Germinal center (tissue), 1 donor: ENCODE measurements at regions not wholly inside any gene's neighbourhood (a gene's known extent, or its start where the extent isn't known, plus 50 kb on each side); places are given as distances from the start of the nearest gene placed in this dataset.
"Not testable (repeated sequence)": the region's sequence is repeated elsewhere in the genome, so short reads cannot be mapped to it uniquely, and the experiment has no call there.

ENCODE experiments used
- DNase-seq: peaks from one replicate; pipeline ENCODE4 v3.0.0; 2012; ENCODE audit warnings: mixed read lengths, low spot score

DNA sequence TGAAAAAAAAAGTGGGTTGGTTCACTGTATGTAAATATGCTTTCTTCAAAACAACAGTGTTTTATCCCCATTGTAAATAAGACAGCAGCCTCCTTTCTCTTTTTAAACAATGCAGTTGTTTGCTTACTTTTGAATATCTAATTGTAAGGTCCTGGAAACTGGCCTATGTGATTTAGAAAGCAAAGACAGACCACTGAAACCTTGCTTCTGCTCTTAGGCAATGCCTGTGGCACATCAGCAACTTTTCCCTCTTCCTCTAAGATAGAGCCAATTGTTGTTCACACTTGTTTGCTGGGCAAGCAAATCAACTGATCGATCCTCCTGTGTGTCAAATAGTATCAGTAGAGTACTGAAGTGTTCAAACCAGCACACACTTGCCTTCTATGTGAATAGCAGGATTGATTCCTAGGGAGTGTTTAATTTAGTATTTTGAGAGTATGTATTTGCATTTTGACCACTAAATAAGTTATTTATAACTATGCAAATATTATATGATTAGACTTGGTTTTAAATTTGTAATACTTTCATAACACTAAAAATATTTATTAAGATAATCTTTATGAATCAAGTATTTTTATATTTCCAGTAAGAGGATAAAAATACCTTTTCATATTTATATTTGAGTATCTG is 55.4 kb upstream of the GRPR start:
- DNase-seq, result no peak

DNA sequence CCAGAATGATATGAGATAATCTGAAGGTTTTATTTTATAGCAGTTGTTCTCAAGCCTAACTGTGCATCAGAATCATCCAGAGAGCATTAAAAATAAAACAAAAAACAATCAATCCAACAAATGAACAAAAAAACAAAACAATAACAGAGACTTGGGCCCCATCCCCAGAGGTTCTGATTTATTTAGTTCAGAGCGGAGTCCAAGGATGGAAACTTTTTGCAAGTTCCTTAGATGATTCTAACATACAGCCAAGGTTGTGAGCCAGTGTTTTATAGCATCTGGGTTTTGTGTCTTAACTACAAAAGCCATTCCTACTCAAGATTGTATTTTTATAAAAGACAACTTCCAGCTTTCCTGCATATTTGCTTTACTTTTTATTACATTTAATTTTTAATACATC is 59.4 kb upstream of the GRPR start:
- no peak for DNase-seq

DNA sequence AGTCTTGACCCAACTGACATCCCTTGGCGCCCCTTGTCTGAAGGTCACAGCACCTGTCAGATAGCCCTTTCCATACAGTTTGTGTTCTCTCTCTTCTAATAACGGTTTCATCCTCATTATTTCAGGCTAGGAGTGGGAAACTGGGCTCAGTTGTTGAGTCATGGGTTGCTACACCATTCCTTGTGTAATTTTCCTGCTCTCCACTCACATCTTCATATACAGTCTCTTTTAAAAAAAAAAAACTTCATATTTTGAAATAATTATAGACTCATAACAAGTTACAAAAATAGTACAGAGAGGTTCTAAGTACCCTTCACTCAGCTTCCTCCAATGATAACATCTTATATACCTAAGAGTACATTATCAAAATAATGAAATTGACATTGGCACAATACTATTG is 60.2 kb upstream of the GRPR start:
- no peak for DNase-seq

DNA sequence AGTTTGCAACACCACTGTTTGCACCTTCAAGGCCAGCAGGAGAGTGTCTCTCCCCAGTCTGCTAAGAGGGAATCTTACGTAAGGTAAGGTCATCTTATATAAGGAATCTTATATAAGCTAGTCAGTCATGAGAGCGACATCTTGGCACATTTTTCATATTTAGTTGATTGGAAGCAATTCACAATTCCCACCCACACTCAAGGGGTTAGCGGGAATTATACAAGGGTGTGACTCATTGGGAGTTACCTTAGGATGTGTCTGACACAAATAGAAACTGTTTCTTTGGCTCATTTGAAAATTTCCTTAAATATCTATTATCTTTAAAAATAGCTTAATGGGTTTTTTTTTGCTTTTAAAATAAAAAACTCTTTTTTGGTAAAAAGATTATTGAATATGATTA is 62.1 kb upstream of the GRPR start:
- DNase-seq, result no peak

DNA sequence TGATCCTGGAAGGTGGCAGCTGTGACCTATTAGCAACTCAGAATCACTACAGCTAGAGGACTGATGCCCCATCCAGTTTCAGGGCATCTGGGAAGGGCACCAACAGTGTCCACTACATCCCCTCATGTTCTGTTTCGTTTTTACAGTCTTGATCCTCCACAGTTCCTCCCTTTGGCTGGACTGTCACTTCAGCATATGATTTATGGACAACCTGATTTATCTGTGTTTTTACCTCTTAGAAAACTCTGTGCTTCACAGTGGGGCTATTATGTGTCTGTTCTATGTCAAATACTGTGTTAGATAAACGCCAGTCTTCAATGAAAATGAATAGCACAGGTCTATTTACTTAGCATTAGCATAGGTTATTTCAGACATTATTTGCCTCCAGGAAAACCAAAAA is 63.1 kb upstream of the GRPR start:
- DNase-seq, result no peak

DNA sequence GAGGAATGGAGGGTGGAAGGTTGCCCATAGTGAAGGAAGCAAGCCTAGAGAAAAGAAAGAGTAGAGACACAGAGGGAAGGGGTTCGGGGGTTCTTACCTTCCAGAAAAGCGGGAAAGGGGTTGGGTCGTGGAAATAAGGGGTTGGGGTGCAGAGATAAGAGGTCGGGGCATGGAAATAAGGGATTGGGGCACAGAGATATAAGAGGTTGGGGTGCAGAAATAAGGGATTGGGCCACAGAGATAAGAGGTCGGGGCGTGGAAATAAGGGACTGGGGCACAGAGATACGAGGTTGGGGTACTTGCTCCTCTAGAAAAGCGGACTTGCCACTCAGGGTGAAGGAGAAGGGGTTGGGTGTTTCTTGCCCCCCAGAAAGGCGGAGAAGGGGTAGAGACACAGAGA is 74.2 kb upstream of the GRPR start:
- DNase-seq, result not testable (repeated sequence)

DNA sequence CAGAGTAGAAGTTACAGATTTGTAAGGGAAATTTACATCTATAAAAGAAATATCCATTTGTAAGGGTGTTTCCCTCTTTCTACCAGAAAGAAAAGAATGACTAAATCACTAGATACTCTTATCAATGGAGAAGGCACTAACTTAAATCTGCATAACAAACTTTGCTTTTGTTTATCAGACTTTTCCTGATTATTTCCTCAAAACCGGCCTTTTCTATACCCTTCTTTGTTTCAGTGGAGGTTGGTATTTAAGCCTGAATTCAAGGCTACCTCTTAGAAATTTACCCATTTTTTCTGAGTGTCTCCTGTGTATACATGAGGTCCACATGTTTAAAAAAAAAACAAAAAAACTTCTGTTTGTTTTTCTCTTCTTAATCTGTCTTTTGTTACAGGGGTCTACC is 80.4 kb upstream of the GRPR start:
- no peak for DNase-seq

DNA sequence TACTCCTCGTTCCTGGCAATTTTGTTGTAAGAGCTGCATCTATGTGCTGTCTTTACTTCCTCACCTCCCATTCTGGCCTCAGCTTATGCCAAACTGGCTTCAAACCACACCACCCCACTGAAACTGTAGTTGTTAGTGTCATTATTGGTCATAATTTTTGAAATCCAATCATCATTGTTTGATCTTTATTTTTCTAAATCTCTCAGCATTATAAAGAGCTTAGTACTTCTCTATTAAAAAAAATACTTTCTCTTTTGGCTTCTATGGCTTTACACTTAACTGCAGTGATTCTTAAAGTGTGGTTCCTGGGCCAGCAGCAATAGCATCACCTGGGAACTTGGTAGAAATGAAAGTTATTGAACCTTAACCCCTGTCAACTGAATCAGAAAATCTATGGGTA is 83.5 kb upstream of the GRPR start:
- DNase-seq, result no peak

DNA sequence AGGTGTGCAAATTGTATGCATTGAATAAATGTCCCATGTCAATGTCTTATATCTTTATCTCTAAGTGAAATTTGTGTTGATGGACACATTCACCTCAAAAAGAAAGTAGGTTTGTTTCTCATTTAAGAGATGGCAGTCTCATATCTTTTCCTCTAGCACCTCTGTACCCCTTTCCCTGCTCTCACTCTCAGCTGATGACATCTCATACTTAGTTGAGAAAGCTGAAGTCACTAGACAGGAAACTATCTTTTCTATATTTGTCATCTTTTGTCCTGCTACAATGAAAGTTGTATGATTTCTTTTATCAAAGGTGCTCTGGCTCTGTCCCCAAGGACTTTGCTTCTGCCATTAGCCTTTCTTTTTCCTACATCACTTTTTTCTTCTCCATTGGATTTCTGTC is 84.0 kb upstream of the GRPR start:
- DNase-seq, result no peak

DNA sequence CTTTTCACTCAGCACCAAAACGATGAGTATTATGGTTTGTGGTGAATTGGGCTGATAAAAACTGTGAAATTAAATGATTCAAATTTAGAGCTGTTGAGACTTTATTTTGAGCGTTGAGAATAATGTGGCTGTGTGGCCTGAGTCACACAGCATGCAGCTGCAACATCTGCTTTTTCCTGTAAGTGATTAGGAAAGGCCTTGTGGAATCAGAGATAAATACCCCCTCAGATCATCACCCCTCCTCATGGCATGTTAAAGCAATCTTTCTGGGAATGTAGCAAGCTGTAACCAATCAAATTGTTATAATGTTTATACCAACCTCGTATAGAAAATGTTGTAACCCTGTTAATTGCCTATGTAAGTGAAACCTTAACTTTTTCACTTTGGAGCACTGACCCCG is 90.0 kb upstream of the GRPR start:
- DNase-seq, result no peak

DNA sequence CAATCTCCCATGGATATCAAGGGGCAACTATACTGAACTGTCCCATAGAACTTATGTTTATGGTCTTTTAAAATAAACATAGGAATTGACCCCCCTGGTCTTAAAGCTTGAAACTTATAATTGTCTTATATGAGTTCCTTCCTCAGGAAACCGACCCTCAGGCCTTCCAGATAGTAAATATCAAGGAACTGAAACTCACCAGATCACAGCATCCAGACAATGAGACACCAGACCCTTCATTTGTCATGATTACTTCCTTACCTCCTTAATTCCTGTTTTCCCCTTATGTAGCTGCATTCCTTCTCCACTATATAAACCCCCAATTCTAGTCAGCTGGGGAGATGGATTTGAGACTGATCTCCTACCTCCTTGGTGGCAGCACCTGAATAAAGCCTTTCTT is 94.8 kb upstream of the GRPR start:
- DNase-seq, result no peak

DNA sequence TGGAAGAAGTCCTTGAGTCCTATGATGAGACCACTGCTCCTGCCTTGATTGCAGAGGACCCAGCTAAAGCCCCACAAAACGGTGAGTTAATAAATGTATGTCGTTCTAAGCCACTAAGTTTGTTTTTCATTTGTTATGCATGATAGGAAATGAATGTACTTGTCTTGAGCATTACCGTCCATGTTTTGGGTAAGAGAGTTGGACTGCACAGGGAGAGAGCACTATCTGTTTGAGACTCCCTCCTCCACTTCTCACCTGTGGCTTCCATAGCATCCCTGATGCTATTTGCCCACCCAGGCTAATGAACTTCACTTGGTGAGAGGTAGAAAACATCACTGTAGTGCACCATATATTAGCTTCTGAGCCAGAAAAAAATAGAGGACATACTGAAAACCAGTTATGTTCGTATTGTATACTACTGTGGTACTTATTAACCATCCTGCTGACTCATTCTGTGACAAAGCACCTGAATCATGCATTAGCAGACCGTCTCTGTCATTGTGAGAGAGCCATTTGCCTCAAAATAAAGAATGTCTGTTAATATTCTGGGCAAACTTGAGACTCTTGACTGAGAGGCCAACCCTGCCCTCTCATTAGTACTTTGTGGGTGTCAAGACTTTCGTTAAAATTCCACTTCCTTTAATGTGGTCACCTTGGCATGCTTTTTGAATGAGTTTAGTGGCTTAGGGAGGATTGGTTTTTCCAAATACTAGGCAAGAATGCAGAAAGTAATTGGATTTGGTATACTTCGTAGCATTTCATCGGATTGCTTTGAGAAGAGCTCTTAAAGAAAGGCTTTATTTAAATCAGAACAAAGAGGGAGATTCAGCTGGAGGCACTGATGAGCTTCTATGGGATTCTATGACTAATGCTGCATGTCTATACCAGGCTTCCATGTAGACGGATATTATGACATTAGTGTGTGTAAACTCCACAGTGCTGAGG is 99.3 kb upstream of the GRPR start:
- no peak for DNase-seq

DNA sequence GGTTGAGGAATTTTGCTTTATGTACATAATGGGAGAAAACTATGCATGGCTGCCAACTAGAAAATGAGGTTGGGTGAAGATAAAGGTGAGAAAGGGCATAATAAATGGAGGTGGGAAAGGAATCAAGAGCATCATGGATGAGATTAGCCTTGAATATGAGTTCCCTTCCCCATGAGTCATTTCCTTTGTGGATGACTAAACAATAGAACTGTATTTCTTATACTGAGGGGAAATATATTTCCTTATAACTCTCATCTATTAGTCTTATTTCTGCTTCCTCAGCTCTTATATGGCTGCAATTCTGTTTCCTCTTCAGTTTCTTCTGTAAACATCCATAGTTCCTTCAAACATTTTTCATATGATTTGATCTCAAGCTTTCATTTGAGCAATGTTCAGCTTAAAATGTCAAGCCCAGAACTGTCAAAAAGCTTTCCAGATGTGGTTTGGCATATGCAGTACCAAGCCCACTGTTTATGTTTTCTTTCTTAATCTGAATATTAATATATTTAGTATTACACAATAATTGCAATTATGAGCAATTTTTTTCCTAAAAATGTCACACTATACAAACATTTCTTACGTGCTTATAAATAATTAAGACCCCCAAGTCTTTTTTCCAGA is 100.7 kb upstream of the GRPR start:
- DNase-seq, result no peak

DNA sequence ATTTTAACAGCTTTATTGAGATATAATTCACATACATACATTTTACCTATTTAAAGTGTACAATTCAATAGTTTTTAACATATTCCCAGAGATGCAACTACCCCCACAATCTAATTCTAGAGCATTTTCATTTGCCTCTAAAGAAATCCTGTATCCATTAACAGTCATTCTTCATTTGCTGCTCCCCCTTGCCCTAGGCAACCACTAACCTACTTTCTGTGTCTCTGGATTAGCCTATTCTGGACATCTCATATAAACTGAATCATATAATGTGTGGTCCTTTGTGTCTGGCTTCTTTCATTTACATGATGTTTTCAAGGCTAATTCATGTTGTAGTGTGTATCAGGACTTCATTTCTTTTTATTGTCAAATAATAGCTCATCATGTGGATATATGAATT is 105.1 kb upstream of the GRPR start:
- no peak for DNase-seq

DNA sequence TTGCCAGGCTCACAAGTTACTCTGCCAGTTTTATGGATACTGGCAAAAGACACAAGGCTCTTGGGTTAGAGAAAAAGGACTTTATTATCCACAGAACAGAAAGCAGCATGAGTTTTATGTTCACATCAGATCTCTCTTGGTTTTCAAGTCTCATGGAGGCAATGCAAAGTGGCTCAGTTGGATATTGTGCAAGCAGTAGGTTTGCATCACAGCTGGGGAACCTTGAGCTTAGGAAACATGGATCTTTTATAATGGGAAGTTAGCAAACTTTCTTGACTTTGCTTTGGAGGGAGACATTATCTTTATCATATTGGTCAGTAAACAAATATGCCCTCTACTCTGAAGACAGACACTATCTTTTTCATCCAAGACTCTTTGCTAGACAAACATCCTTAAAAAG is 109.2 kb upstream of the GRPR start:
- no peak for DNase-seq

DNA sequence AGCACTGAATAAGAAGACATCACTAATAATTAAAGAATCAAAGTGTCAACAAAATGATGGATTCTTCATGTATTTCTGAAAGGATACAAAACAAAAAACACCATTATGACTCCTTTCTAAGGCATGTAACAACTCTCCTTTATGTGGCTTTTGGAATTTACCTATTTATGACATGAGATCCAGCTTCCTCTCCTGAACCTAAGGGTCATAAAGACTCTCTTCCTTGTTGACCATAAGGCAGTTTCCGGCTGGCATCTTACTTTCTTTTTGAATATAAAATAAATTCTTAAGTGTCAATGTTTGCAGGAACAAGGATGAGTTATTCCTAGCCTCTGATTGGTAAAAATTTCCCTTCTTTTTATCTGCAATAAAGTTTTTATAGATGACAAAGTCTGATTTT is 111.1 kb upstream of the GRPR start:
- no peak for DNase-seq

DNA sequence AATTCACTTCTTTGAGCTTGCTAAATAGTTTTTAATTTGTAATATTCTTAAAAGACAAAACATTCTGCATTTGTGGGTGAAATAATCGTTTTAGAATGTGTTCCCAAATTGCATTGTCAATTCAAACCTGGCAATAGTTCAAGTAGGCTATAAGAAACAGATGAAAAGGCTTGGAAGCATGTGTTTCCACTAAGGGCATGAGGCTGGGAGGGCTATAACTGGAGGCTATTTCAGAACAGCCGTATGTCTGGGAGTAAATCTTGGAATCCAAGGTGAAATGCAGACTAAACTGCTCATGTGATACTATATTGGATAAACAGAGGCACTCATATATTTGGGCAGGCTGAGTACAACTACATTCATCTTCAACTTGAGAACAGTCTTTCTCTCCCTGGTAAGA is 117.4 kb upstream of the GRPR start:
- no peak for DNase-seq

DNA sequence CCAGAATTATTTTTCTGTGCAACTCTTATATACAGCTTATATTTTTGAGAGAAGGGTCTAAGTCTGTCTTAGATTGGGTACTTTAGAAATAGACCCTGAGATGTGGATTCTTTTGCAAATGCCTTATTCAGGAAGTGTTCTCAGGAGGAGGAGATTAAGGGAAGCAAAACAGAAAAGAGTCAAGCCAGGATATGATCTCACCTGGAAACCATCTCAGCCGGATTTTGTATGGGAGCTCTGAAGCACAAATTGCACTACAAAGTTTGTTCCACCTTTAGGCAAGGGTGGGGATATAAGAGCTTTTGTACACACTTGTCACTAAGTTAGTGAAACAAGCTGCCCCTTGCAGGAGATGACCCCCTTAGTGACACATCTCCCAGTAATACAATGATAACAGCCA is 121.2 kb upstream of the GRPR start:
- no peak for DNase-seq

DNA sequence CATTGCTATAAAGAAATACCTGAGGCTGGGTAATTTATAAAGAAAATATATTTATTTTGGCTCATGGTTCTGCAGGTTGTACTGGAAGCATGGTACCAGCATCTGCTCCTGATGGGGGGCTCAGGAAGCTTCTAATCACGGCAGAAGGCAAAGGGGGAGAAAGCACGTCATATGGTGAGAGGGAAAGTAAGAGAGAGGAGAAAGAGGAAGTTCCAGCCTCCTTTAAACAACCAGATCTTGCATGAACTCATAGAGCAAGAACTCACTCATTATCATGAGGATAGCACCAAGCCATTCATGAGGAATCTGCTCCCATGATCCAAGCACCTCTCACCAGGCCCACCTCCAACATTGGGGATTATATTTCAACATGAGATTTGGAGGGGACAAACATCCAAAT is 125.0 kb upstream of the GRPR start:
- DNase-seq, result no peak

DNA sequence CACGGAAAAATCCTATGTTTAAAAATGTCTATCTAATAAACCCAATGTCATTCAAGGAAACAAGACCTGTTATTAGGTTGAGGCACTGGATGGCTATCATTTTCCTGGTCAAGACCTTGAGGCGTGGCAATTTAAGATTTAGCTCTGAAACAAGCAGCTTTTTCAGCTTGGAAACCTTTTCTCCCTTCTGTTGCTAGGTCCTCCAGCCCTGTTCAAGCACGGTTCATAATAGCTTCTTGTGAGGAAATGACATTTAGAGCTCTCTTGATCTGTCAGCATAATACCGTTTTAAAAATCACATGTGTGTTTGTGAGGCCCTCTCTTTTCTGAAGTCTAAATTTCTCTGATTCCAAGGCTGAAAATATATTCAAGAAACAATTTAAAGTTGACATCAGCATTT is 133.6 kb upstream of the GRPR start:
- DNase-seq, result no peak

DNA sequence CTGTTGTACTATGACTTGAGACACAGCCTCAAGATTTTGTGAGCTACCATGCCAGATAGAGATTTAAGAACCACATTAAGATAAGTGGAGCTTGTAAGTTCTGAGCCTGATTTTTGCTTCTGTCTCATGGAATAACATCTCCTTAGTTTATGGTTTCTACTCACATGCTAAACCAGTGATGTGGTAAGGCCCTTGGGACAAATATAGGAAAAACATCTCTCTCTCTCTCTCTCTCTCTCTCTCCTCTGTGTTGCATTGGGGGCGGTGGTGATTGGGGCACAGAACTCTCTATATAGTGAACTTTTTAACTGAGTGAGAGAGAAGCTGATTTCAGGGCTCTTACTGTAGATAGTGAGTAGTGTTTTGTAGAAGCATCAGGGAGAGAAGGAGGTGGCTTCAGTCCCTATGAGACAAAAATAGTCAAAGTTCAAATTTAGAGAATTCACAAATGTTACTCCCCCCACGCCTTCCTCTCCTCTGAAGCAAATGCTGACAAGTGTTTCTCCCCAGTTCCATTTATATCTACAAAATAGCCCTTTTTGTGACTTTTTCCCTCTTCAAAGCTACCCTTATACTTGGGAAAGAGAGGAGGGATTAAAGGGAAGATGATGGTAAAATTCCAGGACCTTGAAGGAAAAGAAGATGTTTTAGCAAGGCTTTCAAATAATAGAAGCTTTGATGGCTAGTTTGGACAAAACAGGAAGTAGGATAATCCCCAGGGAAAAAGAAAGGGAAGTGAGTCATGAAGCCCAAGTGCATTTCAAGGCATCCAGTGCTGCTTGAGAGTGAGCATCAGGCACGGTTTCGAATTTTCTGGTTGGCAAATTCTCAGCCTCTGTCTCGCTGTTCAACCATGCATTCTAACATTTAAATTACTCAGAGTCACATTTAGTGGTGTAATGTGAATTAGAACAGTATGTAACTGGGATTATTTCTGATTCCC is 134.3 kb upstream of the AP1S2 start:
- peak; percentile 35 for DNase-seq

DNA sequence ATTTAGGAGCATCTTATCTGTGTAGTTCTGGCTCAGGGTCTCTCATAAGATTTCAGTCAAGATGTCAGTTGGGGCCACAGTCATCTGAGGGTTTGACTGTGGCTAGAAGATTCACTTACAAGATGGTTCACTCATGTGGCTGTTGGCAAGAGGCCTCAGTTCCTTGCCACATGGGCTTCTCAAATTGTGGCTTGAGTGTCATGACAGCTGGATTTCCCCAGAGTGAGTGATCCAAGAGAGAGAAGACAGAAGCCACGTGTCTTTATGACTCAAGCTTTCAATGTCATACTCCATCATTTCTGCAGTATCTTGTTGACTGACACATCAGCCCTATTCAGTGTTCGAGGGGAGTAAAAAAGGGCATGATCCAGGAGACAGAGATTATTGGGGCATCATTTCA is 131.3 kb upstream of the AP1S2 start:
- no peak for DNase-seq
